AG09319 (cell line): ENCODE measurements at regions not wholly inside any gene's neighbourhood (a gene's known extent, or its start where the extent isn't known, plus 50 kb on each side); places are given as distances from the start of the nearest gene placed in this dataset.

Experiments used
- DNase-seq: peaks from one replicate; pipeline ENCODE4 v3.0.0-alpha.2; 2010; ENCODE audit warnings: low read depth; ENCODE audit errors: extremely low read depth
- CTCF ChIP-seq: IDR thresholded peaks from 2 replicates; pipeline ENCODE4 v1.5.1; 2011; ENCODE audit warnings: low read depth, mild to moderate bottlenecking, inconsistent platforms, low read length, moderate library complexity

GRCh38 chr12:83541446-83541845, 854.7 kb downstream of the TMTC2 start:
- DNase-seq, result no peak
- no peak for TF ChIP-seq CTCF

- no peak for TF ChIP-seq CTCF
- no peak for DNase-seq
These were observed 851.8 kb downstream of the TMTC2 start for GRCh38 chr12:83538361-83538965.

GRCh38 chr12:83537428-83538053, 850.8 kb downstream of the TMTC2 start:
- no peak for TF ChIP-seq CTCF
- DNase-seq, result no peak

- TF ChIP-seq CTCF, result no peak
- no peak for DNase-seq
These were observed 849.8 kb downstream of the TMTC2 start for GRCh38 chr12:83536496-83536895.

GRCh38 chr12:83528571-83528970, 841.9 kb downstream of the TMTC2 start:
- no peak for TF ChIP-seq CTCF
- no peak for DNase-seq

- no peak for DNase-seq
- no peak for TF ChIP-seq CTCF
These were observed 841.1 kb downstream of the TMTC2 start for GRCh38 chr12:83527810-83528209.

GRCh38 chr12:83515306-83516026, 828.8 kb downstream of the TMTC2 start:
- DNase-seq, result no peak
- no peak for TF ChIP-seq CTCF
